Astrocyte of the hippocampus (primary cell): ENCODE measurements at regions not wholly inside any gene's neighbourhood (a gene's known extent, or its start where the extent isn't known, plus 50 kb on each side); places are given as distances from the start of the nearest gene placed in this dataset.

ENCODE experiments used
- DNase-seq: peaks from one replicate; pipeline ENCODE4 v3.0.0; 2011; ENCODE audit warnings: low read depth, low spot score

DNA sequence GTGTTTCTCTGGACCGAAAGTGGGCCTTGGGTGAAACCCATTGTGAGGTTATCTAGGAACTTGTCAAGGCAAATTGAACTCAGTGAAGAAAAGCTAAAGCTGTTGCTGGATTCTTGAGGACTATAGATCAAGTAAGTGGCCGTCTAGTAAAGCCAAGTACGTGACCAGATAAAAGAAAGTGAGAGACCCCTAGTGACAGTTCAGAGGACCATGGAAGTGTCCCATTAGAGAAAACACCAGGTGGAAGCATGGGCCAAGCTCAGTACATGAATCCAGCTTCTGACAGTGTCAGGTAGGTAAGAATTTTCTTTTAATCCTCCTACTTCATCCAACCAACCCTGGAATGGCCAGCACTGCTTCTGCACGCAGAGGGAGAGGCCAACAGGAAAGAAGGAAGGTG, 349.3 kb upstream of the RGMA start:
- DNase-seq = no peak

DNA sequence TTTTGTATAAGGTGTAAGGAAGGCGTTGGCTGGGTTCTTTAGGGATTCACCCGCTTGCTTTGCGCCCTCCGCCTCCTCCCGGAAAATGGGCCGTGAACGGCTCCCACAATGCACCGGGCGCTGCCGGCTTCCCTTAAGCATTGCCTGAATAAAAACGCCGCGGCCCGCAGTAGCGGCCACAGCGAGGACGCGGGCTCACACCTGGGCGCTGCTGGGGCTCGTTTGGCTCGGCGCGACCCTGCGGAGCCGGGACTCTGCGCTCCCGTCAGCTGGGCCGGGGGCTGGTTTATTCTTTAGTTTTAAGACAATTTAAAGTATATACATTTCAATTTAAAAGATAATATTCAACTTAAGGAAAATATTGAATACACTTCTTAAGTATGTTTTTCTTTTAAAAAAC, 343.5 kb upstream of the RGMA start:
- DNase-seq = no peak

DNA sequence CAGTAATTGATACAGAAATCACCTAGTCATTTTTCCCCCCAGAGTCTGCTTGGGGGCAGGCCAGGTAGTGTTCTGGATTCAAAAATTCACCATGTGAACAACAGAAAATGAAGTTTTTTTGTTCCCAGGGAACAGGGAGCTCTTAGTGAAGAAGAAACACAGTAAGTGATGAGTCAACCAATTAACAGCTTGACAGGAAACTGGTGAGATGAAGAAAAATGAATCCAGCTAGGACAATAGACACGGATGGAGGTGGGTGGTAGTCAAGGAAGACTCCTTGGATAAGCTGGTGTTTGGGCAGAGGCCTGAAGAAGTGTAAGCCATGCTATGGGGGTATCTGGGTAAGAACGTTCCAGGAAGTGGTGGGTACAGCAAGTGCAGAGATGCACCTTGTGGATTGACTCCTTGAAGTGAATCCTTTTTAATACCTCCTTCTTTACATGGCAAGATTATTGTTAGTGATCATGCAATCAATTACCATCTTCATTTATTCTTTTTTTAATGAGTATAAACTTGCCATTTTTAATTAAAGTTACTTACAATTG, 339.9 kb upstream of the RGMA start:
- DNase-seq = no peak

DNA sequence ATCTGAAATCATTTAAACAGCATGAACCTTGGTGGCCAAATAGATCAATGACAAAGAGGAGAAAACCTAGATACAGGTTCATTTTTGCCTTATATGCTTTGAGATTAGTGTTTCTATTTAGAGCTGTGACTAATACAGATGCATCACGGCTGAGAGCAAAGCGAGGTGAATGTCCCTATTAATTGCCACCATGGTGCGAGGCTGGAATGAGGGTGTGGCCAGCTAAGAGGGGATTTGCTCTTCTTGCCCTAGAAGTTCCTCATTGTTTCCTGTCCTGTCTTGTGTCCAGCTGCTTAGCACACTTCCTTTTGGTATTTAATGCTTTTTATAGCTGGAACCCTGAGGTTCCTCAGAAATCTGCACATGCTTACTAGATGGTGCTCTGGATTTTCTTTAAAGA, 339.1 kb upstream of the RGMA start:
- DNase-seq = peak; percentile 31

DNA sequence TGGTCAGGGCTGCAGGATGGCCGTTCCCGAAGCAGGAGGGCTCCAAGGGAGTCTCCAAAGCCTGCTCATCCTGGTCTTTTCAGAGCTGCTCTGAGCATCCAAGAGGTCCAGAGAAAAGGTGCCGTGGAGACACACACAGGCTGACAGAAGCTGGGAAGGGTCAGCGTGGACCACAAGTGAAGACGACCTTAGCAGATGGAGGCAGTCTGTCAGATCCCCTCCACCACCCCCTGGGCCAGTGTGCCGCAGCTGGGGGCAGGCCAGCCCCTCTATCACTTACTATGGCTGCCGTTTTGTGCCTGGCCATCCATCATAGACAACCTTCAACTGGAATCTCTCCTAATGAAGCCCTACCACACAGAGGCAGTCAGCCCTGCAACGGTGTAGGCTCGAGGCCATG, 335.1 kb upstream of the RGMA start:
- DNase-seq = no peak

DNA sequence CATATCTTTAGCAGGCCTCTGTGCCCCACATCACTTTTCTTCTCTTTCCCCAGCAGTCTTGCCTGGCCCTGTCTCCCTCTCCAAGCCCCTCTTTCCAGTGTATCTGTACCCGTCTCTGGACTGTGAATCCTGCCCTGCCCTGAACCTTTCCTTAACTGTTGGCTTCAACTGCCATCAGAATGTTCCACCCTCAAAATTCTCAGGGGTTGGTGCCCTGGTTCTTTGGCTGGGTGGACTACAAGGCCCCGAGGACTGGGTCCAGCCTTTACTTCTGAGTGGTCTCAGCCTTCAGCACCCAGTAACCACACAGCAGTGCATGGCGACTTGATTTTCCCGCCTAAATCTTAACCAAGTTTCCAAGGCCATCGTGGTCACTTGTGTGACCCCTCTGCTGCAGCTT, 333.5 kb upstream of the RGMA start:
- no peak for DNase-seq

DNA sequence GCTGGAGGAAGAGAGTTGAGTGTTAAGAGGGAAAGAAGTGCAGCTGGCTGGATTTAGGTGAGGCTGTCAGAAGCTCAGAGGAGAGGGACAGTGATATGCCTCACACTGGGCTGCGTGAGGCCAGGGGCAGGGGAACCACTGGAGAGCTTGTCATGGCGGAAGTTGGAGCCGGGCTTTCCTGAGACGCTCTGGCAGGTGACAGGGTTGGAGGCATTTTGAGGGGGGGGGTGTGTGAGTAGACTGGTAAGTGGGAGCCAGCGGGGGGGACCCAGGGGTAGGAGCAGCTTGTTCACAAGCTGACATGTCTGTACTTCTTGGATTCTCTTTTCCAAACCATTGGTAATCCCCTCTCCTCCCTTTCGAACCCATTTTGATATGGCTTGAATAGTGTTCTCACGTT, 331.5 kb upstream of the RGMA start:
- no peak for DNase-seq

DNA sequence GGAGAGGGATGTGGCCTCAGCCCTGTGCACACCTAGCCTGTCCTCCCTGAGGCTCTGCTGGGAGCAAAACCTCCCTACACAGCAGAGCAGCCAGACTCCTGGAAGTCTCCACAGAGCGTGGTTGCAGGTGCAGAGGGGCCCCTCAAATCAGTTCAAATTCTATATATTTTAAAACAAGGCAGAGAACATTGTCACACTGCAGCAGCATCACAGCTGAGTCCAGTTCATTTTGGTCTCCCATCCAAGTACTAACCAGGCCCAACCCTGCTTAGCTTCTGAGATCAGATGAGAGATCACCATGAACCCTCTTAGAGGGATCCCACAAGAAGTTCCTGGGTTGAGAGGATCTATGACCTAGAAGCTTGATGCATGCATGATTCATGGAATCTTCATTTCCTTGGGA, 331.0 kb upstream of the RGMA start:
- no peak for DNase-seq

DNA sequence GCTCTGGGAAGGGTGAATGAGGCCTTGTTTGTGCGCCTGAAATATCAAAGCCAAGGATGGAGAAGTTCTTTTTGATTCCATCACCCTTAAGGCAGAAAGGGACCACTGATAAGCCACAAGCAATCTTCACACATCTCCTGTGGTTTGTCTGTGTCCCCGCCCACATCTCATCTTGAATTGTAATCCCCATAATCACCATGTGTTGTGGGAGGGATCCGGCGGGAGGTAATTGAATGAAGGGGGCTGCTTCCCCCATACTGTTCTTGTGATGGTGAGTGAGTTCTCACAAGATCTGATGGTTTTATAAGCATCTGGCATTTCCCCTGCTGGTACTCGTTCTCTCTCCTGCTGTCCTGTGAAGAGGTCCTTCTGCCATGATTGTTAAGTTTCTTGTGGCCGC, 329.6 kb upstream of the RGMA start:
- DNase-seq = no peak

DNA sequence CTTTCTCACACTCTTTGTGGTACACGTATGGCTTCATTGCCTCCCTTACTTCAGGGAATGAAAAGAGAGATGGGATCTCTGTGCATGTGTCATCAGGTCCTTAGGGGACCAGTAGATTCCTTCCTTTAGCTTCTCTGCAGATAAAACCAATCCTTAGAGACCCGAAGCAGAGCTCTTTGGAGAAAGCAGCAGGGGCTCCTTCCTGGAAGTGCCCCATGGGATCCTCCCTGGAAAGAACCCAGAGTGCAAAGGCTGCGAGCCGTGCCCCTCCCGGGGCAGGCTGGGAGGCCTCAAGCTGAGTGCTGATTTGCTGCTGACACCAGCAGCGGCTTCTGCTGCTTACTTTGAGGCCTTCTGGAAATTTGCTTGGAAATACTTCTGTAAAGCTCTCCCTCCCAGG, 328.6 kb upstream of the RGMA start:
- DNase-seq = no peak

DNA sequence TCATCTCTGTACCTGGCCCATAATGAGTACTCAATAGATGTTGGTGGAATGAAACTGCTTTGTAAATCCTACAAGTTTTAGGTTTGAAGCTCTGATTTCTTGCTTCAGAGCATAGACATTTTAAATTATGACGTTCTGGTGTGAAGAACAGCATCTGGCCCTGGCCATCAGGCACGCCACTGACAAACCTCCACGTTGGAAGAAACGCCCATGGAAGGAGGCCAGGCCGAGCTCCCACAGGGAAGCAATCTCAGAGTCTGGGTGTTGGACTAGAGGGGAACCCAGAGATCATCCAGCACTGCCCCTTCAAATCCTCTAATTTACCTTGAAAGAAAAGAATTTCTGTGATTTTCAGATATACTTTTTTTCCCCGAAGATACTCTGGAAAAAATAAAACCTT, 328.1 kb upstream of the RGMA start:
- DNase-seq = no peak

DNA sequence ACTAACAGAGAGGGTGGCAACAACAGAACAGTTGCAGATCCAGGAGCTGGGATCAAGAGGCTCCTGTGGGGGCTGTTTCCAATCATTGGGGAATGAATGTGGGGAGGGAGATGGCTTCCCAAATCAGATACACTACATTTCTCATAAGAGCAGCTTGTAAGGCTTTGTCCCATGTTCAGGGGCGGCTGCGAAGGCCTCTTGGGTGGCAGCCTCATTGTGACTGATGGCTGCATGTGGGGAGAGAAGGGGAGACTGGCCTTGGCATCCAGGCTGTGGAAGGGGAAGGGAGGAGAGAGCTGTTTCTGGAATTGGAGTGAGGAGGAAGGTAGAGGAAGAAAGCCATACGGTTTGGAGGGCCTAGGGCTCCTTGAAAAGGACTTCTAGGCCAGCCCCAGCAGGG, 326.6 kb upstream of the RGMA start:
- no peak for DNase-seq

DNA sequence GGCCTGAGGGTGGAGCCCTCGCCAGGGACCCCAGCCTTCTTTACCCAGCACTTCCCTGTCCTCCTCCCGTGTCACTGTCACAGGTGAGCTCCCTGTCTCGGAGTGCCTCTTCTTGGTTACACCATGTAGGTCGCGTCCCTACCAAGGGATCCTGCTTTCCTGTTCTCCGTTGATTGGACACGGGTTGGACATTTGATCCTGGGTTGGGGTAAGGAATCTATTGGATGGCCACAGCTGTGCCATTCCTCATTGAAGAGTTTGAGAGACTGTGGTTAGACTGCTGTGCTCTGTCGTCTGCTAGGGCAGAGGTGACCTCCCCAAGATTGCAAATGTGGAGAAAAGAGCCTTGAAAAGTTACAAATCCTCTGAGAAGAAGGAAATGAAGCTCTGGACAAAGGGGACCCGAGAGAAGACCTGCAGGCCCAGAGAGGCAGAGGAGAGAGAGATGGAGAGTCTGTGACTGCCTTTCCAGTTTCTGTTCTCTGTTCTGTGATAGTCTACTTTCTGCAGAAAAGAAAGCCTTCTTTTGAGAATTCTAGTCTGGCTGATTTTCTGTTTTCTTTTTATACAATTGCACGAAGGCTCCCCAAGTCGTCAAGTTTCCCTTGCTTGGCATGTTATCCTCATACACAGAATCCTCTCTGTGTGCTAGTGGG, 325.7 kb upstream of the RGMA start:
- DNase-seq = no peak

DNA sequence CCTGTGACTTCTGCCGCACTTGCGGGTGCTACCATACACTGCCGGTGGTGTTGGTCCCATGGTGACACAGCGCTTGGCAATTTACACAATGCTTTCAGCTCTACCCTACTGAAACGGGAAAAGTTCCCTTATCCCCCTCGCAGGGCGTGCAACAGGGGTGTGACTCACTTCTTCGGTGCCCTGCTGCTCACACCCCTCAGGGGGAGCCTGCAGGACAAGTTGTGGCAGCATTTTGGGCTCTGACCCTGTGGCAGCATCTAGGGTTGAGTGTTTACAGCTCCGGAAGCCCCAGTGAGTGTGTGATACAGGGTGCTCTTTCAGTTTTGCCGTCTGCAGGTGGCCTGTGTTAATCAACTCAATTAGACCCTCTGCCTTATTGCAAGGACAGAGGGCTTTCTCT, 324.7 kb upstream of the RGMA start:
- DNase-seq = no peak

DNA sequence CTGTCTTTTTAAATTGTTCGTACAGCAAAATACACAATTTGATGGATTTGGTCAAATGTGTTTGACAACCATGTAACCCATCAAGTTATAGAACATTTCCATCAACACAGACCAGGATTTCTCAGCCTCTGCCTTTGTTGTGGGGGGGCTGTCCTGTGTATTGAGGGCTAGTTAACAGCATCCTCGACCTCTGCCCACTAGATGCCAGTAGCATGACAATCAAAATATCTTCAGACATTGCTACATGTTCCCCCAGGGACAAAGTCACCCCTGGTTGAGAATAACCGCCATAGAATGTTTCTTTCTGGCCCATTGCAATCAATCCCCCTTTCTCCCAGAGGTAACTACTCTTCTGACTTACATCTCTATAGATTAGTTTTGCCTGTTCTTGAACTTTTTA, 310.1 kb upstream of the RGMA start:
- DNase-seq = no peak

DNA sequence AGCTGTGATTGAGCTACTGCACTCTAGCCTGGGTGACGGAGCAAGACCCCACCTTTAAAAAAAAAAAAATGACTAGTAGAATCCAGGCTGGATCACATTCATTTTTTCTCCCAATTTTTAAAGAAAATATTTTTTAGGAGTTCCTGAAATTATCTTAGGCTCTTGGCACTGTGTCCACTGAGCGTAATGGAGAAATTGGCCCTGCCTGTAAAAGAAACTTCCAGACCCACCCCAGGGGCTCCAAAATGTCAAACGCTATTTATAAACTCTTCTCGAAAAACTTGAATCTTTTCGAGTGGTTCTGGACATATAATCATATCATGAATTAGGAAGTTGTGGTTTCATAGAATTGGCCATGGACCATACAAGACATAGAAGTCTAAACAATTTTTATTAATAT, 300.2 kb upstream of the RGMA start:
- DNase-seq = no peak

DNA sequence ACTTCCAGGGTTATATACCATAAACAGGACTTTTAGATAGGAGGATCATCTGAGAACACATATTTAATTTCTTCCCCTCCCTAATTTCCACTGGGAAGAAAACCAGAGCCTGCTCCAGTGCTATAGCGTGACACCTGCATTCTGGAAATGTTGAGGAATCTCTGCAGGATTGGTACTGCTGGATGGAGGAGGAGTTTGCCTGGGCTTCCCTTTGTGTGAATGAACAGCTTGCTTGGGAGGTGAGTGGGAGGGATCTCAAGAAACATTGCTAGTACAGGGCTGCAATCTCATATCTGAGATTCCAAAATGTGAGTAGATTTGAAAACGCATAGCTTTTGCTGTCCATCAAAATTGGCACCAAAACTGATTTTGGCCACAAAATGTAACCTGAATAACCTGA, 295.9 kb upstream of the RGMA start:
- DNase-seq = no peak

DNA sequence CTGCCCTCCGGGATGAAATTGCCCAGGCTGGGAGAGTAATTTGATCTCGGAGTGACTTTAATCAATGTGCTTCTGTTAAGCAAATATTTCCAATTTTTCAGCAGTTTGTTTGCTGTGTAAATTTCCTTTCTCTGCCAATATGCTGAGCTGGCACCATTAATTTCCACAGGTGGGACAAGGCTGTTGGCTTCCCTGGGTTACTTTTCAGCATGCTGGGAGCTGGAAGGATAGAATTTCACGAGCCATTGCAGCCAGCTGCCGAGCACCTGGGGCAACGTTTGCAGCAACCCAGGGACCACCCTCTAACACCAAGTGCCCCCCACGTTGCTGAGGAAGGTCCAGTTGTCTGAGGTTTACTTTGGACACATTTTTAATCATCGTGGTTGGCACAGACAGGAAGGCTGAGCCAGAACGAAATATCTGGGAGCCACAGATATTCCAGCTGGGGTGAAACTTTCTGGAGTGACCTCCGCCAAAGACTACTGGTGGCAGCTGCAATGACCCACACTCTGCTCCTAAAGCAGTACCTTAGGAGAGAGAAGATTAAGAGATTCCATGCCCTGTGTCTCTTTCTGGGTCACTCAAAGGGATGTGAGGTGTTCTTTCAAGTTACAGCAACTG, 293.3 kb upstream of the RGMA start:
- no peak for DNase-seq

DNA sequence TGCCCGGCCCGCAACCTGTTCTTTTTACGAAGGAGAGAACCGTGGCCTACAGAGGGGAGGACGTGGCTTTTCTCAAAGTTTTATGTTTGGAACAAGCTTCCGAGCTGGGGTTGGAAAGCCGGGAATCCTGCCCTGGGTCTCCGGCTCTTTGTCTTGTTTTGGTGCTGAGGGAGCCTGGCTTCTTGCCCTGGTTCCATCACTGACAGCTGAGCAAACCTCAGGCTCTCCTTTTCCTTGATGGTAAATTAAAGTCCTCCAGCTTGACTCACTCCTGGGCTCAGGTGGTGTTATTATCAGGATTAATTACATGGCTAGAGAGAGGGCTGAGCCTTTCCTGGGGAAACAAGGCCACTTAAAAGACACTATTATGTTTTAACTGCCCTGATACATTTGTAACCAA, 289.5 kb upstream of the RGMA start:
- DNase-seq = no peak

DNA sequence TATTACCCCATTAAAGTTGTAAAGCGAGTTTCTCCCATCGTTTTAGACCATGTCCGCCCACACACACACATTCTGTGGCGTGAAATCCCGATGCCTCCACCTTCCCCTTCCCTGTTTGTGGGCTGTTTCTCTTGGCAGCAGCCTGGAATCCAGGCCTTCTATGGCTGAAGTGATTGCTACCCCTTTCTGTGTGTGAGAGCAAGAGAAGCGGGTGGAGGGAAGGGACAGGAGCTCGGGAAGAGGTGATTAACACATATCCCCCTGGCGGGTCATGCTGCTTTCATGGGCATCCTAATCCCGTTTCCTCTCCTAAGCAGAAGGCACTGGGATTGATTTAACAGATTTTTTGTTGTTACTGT, 283.8 kb upstream of the RGMA start:
- peak; percentile 37 for DNase-seq

DNA sequence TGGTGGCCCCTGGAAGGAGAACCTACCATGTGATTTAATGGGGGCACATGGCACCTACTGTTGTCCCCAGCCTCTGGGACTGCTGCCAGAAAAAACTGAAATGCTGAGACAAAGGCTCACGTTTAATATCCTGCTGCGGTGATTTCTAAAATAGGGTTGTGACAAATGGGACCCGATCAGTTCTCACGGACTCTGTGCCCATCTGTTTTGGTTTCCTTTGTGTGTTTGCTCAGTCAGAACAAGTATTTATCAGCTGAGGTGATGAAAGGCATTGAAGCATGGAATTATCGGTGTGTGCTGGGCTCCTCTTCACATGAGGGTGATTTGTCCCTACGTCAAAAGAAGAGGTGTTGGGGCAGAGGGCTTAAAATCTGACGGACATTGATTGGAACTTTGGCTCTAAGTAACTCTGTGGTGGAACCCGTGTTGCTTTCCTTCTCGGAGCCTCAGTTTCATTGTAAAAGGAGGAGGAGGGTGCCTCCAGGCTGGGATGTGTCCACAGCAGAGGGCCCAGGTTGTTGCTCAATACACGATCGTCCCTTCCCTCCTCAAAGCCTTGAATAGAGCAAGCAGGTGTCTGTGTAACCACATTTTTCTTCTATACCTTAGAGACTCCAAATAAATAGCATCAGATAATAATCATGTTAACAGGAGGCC, 283.3 kb upstream of the RGMA start:
- no peak for DNase-seq

DNA sequence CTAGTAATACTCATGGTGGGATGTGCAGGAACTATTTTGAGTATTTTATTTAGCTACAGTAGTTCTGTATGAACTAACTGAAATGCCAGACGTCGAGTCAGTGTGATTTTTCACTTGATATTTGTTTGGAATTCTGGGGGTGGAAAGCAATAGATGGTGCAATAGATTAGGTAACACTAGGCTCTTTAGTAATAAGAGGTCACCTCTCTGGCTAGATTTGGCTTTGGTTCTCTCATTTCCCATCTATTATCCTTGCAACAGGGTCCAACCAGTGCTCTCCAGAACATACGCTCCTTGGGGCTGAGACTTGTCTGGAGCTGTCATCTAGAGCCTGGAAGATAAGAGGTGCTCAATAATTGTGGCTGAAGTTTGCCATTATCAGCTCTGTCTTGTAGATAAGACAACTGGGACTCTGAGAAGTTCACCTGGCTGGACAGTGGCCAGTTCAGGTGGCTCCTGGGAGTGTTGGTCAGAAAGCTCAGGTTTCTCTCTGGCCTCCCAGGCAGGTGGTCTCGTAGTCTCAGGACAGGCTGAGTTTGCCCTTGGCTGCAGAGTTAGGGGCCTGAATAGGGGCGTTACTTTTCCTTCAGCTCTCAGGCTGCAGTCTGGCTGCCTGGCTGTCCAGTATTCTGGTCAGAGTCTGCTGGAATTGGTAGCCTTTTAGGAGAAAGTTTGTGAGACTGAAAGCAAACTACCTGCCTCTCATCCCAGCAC, 277.5 kb upstream of the RGMA start:
- no peak for DNase-seq

DNA sequence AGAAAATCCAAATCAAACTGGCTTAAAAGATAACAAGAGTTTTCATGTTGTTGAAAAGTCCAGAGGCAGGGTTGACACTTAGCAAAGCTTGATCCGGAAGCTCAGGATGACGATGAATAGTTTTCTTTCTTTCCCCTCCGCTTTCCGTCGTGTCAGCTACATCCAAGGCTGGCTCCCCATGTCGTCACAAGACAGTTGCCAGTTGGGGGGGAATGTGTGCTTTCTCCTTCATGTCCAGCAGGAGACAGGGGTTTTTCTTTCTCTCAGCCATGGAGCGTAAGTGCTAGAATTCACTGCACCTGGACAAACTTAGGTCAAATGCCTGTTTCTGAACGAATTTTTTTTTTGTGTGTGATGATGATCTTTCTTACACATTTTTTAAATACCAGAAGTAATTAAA, 273.8 kb upstream of the RGMA start:
- DNase-seq = no peak
